GM12874 (cell line): ENCODE measurements at regions not wholly inside any gene's neighbourhood (a gene's known extent, or its start where the extent isn't known, plus 50 kb on each side); places are given as distances from the start of the nearest gene placed in this dataset.

Experiments used
- TF ChIP-seq, protein P1 (sequence below): IDR thresholded peaks from 2 replicates; pipeline ENCODE4 v1.5.1; 2011; ENCODE audit warnings: low read depth, mild to moderate bottlenecking, control low read depth, low read length, moderate library complexity; ENCODE audit not compliant: insufficient read depth

DNA sequence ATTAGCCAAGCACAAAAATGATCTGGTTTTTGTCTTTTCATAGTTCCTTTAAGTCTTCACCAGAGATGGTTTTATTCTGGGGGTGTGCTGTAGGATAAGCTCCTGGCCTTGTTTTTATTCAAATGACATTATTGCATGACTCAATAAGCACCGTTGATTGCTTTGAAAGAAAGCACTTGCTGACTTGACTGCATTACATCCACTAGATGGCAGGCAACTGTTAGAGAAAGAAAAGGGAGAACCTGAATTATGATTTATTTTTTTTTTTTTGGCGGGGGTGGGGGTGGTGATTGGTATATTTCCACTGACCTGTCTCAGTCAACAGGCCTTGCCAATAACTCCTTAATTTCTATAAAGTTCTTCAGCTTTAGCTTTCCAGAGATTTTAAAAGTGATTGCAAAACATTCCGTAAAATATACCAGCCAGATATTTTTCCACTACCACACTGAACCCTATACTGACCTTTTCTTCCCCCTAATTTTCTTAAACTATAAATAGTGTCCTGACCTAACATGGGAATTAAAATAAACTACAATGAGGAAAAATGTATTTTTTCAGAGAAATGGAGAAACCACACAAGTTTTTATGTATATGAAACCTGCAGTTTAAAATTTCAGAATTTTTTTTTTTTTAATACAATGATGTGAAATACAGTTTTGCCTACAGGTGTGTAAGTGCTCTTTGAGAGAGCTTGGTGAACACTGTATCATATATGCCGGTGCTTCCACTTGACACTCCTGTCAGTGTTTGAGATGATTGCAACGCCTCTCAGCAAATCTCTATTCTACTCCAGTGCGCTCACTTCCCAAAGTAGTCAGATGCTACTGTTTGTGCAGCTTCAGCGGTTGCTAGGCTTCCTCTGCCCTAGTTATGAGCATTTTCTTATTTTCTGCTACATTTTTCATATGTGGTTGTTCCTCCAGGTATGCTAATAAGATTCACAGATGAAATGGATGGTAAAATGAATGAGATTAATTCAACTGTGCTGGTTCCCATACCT, 274.3 kb downstream of the CD109 start:
- TF ChIP-seq, protein P1, sequence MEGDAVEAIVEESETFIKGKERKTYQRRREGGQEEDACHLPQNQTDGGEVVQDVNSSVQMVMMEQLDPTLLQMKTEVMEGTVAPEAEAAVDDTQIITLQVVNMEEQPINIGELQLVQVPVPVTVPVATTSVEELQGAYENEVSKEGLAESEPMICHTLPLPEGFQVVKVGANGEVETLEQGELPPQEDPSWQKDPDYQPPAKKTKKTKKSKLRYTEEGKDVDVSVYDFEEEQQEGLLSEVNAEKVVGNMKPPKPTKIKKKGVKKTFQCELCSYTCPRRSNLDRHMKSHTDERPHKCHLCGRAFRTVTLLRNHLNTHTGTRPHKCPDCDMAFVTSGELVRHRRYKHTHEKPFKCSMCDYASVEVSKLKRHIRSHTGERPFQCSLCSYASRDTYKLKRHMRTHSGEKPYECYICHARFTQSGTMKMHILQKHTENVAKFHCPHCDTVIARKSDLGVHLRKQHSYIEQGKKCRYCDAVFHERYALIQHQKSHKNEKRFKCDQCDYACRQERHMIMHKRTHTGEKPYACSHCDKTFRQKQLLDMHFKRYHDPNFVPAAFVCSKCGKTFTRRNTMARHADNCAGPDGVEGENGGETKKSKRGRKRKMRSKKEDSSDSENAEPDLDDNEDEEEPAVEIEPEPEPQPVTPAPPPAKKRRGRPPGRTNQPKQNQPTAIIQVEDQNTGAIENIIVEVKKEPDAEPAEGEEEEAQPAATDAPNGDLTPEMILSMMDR: peak; percentile 39; the same call in 1 of the 2 replicates

DNA sequence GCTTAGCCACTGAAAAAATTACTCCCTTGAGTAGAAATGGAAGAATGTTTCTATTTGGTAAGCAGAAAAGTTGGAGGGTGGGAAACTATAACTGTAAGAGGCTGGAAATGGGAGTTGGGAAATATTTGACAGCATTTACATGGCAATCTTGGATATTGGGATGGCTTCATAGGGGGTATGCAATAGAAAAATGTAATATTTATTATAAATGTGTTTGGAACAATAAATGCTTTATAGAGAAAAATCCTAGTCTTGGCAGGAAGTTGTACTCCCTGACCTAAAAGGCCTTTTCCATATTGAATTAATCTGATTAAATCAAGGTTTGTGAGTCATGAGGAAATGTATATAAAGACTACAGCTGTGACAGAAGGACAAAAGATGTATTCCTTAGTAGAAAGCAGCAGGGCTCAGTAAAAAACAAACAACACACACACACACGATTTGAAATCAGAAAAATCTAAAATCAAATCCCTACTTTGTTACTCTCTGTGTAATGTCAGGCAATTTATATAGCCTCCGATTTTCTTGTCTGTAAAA, 272.3 kb downstream of the CD109 start:
- TF ChIP-seq, protein P1: no peak

DNA sequence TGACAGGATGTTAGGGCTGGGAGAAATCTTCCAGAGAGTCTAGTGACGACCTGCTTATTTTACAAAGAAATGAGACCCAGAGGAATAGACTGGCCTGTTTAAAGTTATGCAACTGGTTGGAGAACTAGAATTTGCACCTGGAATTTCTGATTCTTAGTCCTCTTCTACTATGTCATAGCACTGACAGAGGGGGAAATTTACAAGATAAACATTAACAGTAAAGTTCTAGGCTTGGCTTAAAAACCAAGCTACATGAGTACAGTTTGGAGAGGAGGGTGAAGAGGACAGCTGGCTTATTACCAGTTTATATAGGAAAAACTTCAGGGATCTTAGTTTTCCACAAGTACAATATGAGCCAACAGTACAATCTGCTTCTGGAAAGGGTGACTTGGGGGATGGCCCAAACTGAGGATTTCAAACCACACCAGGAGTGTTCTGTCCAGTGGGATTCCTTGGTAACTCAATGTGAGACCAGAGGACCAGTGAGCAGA, 269.6 kb downstream of the CD109 start:
- TF ChIP-seq, protein P1: no peak

DNA sequence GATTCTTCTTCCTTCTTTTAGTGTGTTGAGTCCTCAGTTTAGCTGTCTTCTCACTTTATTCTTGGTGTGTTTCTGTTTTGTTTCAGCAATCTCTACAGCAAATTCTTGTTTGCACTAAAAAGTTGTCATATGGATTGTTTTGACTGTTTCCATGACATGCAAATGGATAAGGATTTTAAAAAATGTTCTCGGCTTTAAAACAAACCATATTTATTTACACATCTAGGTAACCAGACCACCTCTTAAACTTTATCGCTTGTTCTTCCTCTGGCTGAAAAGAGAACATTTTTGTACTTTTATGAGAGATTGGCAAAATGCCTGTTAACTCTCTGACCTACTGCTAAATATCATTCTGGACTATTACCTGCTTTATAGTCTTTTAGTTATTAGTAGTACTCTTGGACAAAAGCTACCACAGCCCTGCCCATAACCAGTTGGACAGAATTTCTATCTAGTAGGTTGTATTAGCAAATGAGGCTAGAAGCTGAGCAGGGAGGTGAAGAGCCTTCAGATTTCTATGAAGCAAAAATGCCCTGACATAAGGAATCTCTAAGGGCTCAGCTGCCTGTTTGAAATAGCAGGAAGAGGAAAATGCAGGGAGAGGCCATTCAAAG, 268.3 kb downstream of the CD109 start:
- TF ChIP-seq, protein P1: no peak

DNA sequence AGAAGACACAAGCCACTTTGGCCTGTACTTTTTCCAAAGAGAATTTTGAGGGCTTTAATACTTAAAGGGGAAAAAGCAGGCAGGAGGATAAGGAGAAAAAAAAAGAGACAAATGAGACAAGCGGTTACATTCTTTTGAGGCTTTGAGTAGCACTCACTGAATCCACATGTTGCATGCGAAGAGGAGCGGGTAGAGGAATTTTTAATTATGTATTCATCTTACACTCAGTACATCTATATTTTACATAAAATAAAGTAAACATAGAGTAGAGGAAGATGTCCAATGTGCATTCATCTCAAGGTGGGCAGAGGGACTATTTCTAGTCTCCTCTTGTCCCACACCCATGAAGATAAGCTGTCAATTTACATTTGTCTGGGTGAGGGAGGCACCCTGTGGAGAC, 266.9 kb downstream of the CD109 start:
- TF ChIP-seq, protein P1: no peak

DNA sequence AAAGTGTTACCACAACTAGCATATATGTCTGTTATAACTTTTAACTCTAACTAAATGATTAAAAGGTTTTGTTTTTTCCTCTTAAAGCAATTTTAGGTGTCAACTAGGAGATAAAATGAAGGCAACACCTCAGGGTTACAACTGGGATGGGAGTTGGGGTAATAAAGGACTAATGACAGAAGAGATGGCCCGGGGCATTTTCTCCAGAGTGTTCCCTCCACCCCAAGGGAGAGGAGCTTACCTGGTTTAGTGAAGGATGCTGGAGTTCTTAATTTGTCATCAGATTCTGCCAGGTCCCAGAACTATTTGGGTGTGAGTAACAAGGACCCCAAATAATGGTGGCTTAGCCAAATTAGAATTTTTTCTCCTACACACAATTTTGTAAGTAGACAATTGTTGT, 260.3 kb downstream of the CD109 start:
- TF ChIP-seq, protein P1: no peak

DNA sequence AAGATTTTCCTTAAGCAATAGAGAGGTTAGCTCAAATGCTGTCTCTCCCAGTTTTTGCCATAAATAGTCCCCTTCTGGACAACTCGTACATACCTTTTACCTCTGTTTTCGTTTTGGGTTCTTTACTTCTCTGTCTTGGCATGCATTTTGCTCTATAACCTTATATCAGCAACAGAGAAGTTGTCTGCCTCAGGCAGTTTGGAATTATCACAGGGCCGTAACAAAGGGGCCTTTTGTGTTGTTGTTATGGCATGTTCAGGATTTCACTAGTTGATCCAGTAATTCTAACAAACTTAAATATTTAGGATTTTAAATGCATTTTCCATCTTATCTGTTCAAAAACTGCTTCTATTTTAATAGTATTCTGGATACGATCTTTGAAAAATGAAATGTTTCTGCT, 259.8 kb downstream of the CD109 start:
- TF ChIP-seq, protein P1: no peak
